Effector CD4-positive, alpha-beta T cell (primary cell): ENCODE measurements at regions not wholly inside any gene's neighbourhood (a gene's known extent, or its start where the extent isn't known, plus 50 kb on each side); places are given as distances from the start of the nearest gene placed in this dataset.
"Not testable (repeated sequence)": the region's sequence is repeated elsewhere in the genome, so short reads cannot be mapped to it uniquely, and the experiment has no call there.

Experiments used
- DNase-seq: peaks from one replicate; pipeline ENCODE4 v3.0.0-alpha.2; 2020

- peak; percentile 57 for DNase-seq
These were observed 1079.4 kb downstream of the TMEM121 start for GRCh38 chr14:106605548-106606448.

DNA sequence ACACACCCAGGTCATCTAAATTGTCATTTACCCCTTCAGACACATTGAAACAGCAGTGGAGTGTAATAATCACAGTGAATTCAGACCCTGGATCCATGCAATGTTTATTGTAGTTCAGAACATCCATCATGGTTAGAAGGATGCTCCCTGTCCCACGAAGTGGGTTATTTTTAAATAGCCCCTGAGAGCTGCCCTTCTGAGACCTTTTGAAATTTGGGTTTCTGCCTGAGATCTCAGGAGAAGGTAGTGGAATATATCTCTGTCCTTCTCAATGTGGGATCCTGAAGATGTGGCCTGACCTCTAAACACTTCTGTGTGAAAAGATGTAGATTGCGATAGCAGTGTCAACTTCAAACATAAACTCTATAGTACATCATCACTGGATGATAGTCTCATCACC is 1080.6 kb downstream of the TMEM121 start:
- DNase-seq: no peak

GRCh38 chr14:106610691-106611090 is 1084.3 kb downstream of the TMEM121 start:
- no peak for DNase-seq

- DNase-seq: no peak
These were observed 1086.9 kb downstream of the TMEM121 start for GRCh38 chr14:106613256-106613655.

DNA sequence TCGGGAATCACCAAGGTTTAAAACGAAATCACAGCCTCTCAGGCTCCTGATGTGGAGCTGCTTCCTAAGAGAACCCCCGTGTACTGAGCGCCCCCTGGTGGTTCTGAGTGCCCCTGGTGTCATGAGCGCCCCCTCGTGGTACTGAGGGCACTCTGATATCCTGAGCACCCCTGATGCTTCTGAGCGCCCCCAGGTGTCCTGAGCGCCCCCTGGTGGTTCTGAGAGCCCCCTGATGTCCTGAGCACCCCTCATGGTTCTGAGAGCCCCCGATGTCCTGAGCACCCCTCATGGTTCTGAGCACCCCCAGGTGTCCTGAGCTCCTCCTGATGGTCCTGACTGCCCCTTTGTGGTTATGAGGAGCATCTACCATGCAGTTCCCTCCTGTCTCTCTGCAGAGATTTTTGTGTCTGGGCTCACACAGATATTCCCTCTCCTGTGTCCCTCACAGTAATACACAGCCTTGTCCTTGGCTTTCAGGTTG is 1092.1 kb downstream of the TMEM121 start:
- DNase-seq: peak; percentile 69

DNA sequence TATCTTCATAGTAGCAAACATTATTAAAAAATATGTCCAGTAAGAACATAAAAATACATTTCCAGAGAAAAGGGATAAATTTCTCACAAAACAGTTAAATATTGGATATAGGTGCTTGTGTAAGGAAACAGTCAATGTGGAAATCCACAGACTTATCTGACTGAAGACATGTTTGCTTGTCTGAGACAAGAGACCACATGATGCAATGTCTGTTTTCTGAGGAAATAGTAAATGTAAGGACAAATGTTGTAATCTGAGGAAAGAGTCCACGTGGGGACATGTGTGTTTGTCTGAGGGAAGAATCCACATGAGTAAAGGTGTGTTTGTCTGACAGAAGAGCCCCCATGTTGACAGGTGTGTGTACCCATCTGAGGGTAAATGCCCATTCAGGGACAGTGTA is 1093.2 kb downstream of the TMEM121 start:
- DNase-seq: no peak

DNA sequence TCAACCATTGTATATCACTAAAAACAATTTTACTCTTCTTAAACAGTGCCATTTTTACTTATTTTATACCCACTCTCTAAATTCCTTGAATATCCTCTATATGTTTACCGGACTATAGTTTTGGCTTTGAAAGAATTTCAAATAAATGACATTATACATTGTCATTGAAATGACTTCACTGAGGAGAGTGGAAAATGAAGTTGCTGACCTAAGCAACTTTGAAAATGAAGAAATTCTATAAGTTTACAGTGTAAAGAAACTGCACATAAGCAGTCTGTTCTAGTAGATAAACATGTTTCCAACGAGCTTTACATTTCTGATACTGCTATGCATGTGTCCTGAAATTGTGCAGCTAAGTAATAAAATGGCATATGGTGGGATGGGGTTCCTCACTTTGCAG is 1094.0 kb downstream of the TMEM121 start:
- DNase-seq: no peak

GRCh38 chr14:106622200-106622745 is 1095.9 kb downstream of the TMEM121 start:
- DNase-seq: no peak

GRCh38 chr14:106625186-106625585 is 1098.8 kb downstream of the TMEM121 start:
- DNase-seq: no peak

- not testable (repeated sequence) for DNase-seq
These were observed 1100.1 kb downstream of the TMEM121 start for GRCh38 chr14:106626469-106626868.

DNA sequence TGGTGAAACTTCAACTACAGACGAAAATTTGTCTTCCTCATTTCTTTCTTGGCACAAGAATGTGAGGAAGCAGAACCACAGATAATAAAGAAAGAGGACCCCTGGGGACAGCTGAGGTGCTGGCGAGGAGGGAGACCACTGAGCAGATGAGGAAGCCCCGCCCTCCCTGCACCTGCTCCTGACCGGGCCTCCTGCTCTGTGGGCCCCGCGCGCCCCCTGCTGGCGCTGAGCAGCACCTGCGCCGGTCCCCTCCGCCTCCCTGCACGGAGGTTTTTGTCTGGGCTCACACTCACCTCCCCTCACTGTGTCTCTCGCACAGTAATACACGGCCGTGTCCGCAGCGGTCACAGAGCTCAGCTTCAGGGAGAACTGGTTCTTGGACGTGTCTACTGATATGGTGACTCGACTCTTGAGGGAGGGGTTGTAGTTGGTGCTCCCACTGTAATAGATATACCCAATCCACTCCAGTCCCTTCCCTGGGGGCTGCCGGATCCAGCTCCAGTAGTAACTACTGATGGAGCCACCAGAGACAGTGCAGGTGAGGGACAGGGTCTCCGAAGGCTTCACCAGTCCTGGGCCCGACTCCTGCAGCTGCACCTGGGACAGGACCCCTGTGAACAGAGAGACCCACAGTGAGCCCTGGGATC is 1100.7 kb downstream of the TMEM121 start:
- DNase-seq: peak; percentile 42

DNA sequence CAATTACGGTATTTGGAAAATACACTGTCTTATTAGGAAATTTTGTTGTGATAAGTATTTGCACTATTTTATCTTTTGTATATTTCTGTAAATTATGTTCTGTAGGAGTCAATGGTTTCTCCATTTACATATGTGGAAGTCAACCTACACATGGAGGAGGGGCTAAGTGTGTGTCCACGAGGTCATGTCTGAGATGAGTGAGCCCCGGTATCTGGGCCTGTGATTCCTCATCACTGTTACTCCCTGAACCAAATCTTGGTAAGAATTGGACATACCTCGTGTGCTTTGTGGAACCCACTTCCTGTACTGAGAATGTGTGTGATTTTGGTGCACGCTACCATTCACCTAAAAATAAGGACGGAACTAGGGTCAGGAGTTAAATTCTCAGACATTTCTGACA is 1105.5 kb downstream of the TMEM121 start:
- no peak for DNase-seq

DNA sequence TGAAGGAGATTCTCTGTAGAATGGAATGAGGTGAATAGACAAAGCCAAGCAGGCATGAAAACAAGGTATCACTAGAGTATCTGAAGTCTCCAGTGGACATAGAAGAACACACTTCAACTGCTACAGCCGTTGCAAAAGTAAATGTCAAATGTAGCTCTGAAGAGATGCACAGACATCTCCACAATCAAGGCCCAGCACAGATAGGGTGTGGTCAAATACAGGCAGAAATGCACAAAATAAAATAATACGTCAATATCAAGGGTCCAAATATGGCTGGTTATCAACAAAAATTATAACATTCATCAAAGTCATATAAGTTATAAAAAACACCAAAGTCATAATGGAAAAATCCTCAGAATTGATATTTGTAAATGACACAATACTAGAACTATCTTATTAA is 1107.3 kb downstream of the TMEM121 start:
- DNase-seq: no peak

GRCh38 chr14:106635569-106635968 is 1109.2 kb downstream of the TMEM121 start:
- no peak for DNase-seq

DNA sequence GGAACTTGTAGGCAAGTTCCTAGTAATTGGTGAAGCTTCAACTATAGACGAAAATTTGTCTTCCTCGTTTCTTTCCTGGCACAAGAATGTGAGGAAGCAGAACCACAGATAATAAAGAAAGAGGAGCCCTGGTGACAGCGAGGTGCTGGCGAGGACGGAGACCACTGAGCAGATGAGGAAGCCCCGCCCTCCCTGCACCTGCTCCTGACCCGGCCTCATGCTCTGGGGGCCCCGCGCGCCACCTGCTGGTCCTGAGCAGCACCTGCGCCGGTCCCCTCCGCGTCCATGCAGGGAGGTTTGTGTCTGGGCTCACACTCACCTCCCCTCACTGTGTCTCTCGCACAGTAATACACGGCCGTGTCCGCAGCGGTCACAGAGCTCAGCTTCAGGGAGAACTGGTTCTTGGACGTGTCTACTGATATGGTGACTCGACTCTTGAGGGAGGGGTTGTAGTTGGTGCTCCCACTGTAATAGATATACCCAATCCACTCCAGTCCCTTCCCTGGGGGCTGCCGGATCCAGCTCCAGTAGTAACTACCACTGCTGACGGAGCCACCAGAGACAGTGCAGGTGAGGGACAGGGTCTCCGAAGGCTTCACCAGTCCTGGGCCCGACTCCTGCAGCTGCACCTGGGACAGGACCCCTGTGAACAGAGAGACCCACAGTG is 1112.5 kb downstream of the TMEM121 start:
- DNase-seq: peak; percentile 54

- no peak for DNase-seq
These were observed 1115.7 kb downstream of the TMEM121 start for GRCh38 chr14:106642090-106642489.

DNA sequence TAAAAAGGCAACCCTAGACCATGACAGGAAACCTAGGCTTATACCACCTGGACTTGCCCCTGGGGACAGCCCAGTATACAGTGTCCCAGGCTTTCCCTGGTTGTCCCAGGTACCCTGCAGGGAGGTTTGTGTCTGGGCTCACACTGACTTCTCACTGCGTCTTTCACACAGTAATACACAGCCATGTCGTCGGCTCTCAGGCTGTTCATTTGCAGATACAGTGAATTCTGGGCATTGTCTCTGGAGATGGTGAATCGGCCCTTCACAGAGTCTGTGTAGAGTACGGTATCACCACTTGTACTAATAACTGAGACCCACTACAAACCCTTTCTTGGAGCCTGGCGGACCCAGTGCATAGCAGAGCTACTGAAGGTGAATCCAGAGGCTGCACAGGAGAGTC is 1116.6 kb downstream of the TMEM121 start:
- DNase-seq: not testable (repeated sequence)

DNA sequence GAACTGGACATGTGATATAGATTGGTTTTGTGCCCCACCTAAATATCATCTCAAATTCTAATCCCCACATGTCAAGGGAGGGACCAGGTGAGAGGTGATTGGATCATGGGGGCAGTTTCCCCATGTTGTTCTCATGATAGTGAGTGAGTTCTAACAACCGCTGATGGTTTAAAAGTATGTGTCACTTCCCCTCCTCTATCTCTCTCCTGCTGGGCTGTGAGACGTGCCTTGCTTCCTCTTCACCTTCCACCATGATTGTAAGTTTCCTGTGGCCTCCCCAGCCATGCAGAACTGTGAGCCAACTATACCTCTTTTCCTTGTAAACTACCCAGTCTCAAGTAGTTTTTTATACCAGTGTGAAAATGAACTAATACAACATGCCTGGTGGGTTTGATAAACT is 1122.5 kb downstream of the TMEM121 start:
- DNase-seq: not testable (repeated sequence)

GRCh38 chr14:106651016-106651415 is 1124.6 kb downstream of the TMEM121 start:
- no peak for DNase-seq

DNA sequence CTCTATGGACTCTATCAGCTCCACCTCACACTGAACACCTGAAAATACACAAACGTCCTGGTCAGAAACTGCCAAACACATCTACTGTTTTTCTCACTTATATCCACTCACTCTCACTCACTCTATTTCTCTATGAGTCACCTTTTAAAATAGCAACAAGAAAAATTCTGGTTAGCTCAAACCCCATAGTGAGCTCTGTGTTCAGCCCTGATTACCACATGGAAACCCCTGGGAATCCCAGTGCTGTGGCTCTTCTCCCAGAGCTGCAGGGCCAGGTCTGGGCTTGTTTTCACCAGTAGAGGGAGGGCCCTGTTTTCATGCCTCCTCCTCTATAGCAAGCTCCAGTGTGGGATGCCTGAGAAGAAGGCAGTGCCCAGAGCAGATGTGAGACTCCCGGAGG is 1126.1 kb downstream of the TMEM121 start:
- DNase-seq: no peak

GRCh38 chr14:106657460-106657859 is 1131.1 kb downstream of the TMEM121 start:
- DNase-seq: peak; percentile 47

- DNase-seq: not testable (repeated sequence)
These were observed 1131.9 kb downstream of the TMEM121 start for GRCh38 chr14:106658066-106658860.
